ENCODE measurements at regions not wholly inside any gene's neighbourhood (a gene's known extent, or its start where the extent isn't known, plus 50 kb on each side); places are given as distances from the start of the nearest gene placed in this dataset.

DNA sequence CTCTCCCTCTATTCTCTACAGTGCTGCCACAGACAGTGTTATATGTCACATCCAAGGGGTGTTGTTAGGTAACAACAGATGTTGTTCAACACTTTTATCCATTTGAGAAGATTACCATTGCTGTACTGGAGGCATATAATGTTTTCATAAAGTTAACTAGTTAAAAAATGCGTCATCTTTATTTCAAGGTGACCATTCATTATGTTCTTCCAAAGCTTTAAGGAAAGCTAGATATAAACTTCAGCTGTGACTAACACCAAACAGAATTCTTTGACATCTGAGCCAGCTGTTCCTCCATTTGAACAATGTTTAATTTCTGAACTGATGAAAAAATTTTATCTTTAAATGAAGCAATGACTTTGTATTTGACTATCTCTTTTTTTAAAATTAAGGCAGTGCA, 1099.6 kb upstream of the TMEFF2 start:
- TF ChIP-seq, protein P1, sequence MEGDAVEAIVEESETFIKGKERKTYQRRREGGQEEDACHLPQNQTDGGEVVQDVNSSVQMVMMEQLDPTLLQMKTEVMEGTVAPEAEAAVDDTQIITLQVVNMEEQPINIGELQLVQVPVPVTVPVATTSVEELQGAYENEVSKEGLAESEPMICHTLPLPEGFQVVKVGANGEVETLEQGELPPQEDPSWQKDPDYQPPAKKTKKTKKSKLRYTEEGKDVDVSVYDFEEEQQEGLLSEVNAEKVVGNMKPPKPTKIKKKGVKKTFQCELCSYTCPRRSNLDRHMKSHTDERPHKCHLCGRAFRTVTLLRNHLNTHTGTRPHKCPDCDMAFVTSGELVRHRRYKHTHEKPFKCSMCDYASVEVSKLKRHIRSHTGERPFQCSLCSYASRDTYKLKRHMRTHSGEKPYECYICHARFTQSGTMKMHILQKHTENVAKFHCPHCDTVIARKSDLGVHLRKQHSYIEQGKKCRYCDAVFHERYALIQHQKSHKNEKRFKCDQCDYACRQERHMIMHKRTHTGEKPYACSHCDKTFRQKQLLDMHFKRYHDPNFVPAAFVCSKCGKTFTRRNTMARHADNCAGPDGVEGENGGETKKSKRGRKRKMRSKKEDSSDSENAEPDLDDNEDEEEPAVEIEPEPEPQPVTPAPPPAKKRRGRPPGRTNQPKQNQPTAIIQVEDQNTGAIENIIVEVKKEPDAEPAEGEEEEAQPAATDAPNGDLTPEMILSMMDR (conservative IDR thresholded peaks at IDR 0.05; ENCODE audit: low read length) = no peak
- no peak for TF ChIP-seq EZH2phosphoT487 (IDR thresholded peaks at IDR 0.05; ENCODE audit: borderline replicate concordance, low read depth, low read length)
